ENCODE measurements at regions not wholly inside any gene's neighbourhood (a gene's known extent, or its start where the extent isn't known, plus 50 kb on each side); places are given as distances from the start of the nearest gene placed in this dataset.

DNA sequence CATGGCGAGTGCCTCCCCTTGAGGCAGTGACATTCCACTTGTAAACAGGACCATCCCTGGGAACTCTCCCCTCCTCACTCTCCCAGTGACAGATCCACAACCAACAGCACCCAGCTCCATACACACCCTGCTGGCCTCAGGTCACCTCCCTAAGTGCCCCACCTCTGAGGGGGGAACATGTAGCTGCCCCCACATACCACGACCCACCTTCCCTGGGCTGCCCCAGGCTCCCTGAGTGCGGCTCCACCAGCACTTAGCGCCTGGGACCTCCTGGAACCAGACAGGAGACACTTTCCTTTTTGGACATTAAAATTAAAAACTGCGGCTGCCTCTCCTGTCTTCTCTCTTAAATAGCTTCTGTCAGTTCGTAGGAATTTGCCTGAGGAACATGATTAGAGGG, 1140.1 kb downstream of the BRD1 start:
- H3K4me1 ChIP-seq: no peaks in the 10 kb centered on the region
- in situ Hi-C loops (cut with MboI; ENCODE audit: low sequenced_read_pairs): no loop called here
- no peaks in the 10 kb centered on the region for H3K27me3 ChIP-seq (ENCODE audit: low read depth)
- H3K4me3 ChIP-seq: no peak overlapping the region
- no peak for DNase-seq (ENCODE audit: low spot score in 2 of 2)
- no peaks in the 10 kb centered on the region for H3K36me3 ChIP-seq (replicated peaks)
- no peaks in the 10 kb centered on the region; the same call in 1 of the 2 replicates for H3K9me3 ChIP-seq

DNA sequence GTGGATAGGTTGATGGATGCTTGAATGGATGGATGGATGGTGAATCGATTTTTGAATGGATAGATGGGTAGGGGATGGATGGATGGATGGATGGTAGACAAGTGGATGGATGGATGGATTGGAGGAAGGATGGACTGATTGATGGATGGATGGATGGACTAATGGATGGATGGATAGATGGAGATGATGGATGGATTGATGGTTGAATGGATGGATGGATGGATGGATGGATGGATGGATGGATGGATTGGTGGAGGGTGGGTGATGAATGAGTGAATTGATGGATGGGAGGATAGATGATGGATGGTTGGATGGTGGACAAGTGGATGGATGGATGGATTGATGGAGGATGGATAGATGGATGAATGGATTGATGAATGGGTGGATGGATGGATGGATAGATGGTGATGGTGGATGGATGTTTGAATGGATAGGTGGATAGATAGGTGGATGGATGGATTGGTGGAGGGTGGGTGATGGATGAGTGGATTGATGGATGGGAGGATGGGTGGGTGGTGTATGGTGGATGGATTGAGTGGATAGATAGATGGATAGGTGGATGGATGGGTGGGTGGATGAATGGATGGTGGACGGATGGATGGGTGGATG, 1140.9 kb downstream of the BRD1 start:
- H3K36me3 ChIP-seq (replicated peaks): no peaks in the 10 kb centered on the region
- DNase-seq (ENCODE audit: low spot score in 2 of 2): no peak
- no peaks in the 10 kb centered on the region; the same call in 1 of the 2 replicates for H3K9me3 ChIP-seq
- H3K4me1 ChIP-seq: no peaks in the 10 kb centered on the region
- in situ Hi-C loops (cut with MboI; ENCODE audit: low sequenced_read_pairs): no loop called here
- H3K4me3 ChIP-seq: no peak overlapping the region
- H3K27me3 ChIP-seq (ENCODE audit: low read depth): no peaks in the 10 kb centered on the region

DNA sequence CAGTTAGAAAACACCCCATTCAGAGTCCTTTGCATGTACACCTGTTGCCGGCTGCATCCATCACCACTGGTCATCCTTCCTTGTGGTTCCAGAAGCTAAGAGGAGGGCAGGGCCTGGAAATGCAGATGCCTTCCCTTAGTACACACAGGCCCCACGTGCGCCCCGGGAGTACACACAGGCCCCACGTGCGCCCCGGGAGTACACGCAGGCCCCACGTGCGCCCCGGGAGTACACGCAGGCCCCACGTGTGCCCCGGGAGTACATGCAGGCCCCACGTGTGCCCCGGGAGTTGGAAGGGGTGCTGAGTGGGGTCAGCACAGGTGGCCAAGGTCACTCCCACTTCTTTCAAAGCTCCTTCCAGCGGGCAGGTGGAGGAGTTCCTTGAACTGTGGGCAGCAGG, 1141.9 kb downstream of the BRD1 start:
- Histone ChIP-seq H3K9me3 (no peaks in the 10 kb centered on the region; the same call in 1 of the 2 replicates), H3K4me1 (no peaks in the 10 kb centered on the region), H3K4me3 (no peak overlapping the region), H3K36me3 (replicated peaks) (no peaks in the 10 kb centered on the region), H3K27me3 (ENCODE audit: low read depth) (no peaks in the 10 kb centered on the region)
- no peak for DNase-seq (ENCODE audit: low spot score in 2 of 2)
- in situ Hi-C loops (cut with MboI; ENCODE audit: low sequenced_read_pairs): no loop called here

DNA sequence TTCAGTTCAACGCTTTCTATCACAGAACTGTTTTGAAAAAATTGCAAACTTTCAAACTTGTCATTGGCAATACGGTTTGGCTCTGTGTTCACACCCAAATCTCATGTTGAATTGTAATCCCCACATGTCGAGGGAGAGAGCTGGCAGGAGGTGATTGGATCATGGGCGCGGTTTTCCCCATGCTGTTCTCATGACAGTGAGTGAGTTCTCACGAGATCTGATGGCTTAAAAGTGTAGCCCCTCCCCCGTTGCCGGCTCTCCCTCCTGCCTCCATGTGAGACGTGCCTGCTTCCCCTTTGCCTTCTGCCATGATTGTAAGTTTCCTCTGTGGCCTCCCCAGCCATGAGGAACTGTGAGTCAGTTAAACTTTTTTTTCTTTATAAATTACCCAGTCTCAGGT, 1144.0 kb downstream of the BRD1 start:
- in situ Hi-C loops (cut with MboI; ENCODE audit: low sequenced_read_pairs): no loop called here
- H3K4me1 ChIP-seq: no peaks in the 10 kb centered on the region
- no peak overlapping the region for H3K4me3 ChIP-seq
- no peaks in the 10 kb centered on the region; the same call in 1 of the 2 replicates for H3K9me3 ChIP-seq
- H3K36me3 ChIP-seq (replicated peaks): no peaks in the 10 kb centered on the region
- H3K27me3 ChIP-seq (ENCODE audit: low read depth): no peaks in the 10 kb centered on the region
- no peak for DNase-seq (ENCODE audit: low spot score in 2 of 2)

DNA sequence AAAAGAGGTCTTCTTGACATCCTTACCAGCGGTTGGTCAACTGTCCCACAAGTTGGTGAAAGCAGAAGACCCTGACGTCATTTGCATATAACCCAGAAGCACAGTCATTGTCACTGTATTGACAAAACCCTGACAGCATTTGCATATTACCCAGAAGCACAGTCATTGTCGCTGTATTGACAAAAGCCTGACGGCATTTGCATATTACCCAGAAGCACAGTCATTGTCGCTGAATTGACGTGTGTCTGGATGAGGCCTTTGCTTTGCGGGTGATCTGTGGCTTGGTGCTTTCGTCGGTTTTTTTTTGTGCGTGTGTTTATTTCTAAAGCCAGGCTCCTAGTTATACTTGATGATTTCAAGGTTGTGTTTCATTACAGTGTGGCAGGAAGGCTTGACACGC, 1145.2 kb downstream of the BRD1 start:
- Histone ChIP-seq H3K9me3 (no peaks in the 10 kb centered on the region; the same call in 1 of the 2 replicates), H3K27me3 (ENCODE audit: low read depth) (no peaks in the 10 kb centered on the region), H3K36me3 (replicated peaks) (no peaks in the 10 kb centered on the region), H3K4me1 (no peaks in the 10 kb centered on the region), H3K4me3 (no peak overlapping the region)
- no peak for DNase-seq (ENCODE audit: low spot score in 2 of 2)
- in situ Hi-C loops (cut with MboI; ENCODE audit: low sequenced_read_pairs): no loop called here

DNA sequence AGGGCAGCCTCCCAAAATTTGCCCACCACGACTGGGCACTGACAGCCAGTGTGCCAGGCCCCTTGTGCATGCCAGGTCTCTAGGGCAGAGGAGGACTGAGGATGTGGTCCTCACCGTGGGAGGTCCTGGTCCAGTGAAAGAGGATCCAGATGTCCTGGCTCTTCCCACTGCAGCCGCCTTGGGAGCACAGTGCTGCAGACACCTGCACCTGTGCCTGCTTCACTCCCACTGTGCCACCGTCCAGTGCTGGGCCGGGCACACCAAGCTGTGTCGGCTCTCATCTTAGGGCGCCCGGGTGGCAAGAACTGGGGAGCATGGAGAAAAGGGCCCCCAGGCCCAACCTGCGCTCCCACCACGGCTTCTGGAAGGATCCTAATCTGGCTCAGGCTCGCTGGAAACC, 1147.1 kb downstream of the BRD1 start:
- Histone ChIP-seq H3K27me3 (ENCODE audit: low read depth) (no peaks in the 10 kb centered on the region), H3K4me1 (no peaks in the 10 kb centered on the region), H3K9me3 (no peaks in the 10 kb centered on the region; the same call in 1 of the 2 replicates), H3K4me3 (no peak overlapping the region), H3K36me3 (replicated peaks) (no peaks in the 10 kb centered on the region)
- no peak for DNase-seq (ENCODE audit: low spot score in 2 of 2)
- in situ Hi-C loops (cut with MboI; ENCODE audit: low sequenced_read_pairs): no loop called here

DNA sequence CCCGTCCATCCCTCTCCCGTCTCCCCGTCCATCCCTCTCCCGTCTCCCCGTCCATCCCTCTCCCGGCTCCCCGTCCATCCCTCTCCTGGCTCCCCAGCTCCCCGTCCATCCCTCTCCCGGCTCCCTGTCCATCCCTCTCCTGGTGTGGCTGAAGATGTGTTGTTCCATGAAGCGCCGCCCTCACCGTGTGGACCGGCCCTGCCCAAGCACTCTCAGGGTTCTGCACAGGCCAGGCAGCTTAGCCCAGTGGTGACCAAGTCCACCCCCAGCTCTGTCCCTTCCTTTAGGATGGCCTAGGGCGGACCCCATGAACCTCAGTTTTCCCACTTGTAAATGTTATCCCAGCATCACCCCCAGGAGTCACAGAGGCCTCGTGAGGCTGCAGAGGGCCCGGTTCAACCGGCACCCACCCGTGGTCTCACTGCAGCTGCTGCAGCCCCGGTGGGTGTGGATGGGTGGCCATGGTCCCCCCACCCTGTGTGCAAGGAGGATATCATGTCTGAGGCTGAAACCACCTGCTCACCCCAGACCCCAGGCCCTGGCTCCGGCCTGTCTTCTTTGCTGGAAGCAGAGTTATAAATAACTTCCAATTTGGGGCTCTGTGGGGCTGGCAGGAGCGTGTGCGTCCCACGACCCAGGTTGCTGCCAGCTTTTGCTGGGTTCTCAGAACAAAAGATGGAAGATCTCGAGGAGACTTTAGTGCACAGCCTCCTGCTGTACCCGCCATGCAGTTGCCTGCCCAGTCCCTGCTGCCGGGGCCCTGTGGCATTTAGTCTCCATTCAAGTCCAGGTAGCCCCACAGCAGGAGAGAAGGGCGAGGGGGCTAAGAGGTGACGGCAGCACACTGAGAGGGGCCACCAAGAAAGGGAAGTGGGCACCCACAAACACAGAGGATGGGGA, 1147.8 kb downstream of the BRD1 start:
- no peak for DNase-seq (ENCODE audit: low spot score in 2 of 2)
- in situ Hi-C loops (cut with MboI; ENCODE audit: low sequenced_read_pairs): no loop called here
- H3K9me3 ChIP-seq: no peaks in the 10 kb centered on the region; the same call in 1 of the 2 replicates

DNA sequence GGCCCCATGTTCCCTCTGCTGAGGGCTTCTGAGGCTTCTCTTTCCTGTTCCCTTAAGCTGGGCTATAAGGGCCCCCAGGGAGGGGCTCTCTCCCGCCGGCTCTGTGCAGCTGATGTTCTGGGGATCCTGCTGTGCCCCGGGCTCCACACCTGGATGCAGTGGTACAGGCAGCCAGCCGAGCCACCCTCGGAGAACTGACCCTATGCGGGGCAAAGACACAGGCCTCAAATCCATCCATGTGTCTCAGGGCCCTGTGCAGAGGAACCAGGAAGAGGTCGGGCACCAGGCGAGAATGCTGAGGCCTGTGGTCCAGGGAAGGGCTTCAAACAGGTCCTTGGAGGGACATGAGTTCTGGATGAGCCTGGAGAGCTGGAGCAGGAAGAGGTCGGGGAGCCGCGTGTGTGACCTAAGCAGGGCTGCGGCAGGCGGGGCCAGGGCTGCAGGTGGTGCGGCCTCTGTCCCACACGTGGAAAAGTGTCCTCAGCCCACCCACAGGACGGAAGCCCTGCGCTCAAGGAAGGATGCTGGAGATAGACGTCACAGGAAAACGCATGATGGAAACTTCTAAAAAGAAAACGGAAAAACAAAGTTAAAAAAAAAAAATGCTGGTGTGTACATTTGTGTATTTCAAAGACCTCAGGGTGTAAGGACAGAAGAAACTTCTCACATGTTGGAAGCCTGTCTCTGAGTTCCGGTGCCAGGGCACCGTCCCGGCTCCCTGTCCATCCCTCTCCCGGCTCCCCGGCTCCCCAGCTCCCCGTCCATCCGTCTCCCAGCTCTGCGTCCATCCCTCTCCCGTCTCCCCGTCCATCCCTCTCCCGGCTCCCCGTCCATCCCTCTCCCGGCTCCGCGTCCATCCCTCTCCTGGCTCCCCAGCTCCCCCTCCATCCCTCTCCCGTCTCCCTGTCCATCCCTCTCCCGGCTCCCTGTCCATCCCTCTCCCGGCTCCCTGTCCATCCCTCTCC, 1149.2 kb downstream of the BRD1 start:
- H3K4me1 ChIP-seq: no peaks in the 10 kb centered on the region
- DNase-seq (ENCODE audit: low spot score in 2 of 2): no peak
- H3K27me3 ChIP-seq (ENCODE audit: low read depth): no peaks in the 10 kb centered on the region
- no peak overlapping the region for H3K4me3 ChIP-seq
- H3K36me3 ChIP-seq (replicated peaks): no peaks in the 10 kb centered on the region
- in situ Hi-C loops (cut with MboI; ENCODE audit: low sequenced_read_pairs): no loop called here
- H3K9me3 ChIP-seq: no peaks in the 10 kb centered on the region

More for the DNA sequence above, 1147.8 kb downstream of the BRD1 start:
- Histone ChIP-seq H3K36me3 (replicated peaks) (no peaks in the 10 kb centered on the region), H3K4me3 (no peak overlapping the region), H3K4me1 (no peaks in the 10 kb centered on the region), H3K27me3 (ENCODE audit: low read depth) (no peaks in the 10 kb centered on the region)

DNA sequence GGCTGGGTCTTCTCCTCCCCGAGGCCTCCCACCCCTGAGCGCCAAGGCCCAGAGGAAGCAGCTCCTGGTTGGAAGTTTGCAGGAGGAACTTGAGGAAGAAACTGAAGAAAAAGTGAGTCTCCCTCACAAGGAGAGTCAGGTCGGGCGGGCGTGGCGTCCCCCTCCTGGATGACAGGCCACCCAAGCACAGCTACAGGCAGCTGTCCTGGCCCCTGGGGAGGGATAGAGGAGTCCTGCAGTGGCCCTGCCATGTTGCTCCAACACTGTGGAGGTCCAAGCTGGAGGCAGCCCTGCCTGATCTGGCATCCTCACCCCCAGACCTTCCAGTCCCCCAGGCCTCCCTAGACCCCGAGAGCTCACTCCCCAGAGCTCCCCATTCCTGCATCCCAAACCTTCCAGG, 1150.1 kb downstream of the BRD1 start:
- Histone ChIP-seq H3K27me3 (ENCODE audit: low read depth) (no peaks in the 10 kb centered on the region), H3K4me3 (no peak overlapping the region), H3K4me1 (no peaks in the 10 kb centered on the region), H3K36me3 (replicated peaks) (no peaks in the 10 kb centered on the region), H3K9me3 (no peaks in the 10 kb centered on the region)
- DNase-seq (ENCODE audit: low spot score in 2 of 2): no peak
- in situ Hi-C loops (cut with MboI; ENCODE audit: low sequenced_read_pairs): no loop called here

DNA sequence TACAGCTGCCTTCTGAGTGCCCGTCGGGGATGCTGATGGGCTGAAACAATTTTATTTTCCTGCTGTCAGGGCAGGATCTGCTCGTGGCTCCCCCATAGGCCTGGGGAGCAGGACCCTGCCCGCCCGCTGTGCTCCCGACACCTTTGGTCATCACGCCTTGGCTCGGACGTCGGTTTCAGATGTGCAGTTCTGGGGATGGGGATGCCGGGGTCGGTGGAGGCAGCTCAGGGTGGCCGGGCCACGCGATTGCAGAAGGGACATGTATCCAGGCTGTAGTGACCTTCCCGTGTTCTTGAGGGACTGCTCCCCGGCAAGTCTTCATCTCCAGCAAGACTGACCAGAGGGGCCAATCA, 1150.5 kb downstream of the BRD1 start:
- H3K4me1 ChIP-seq: no peaks in the 10 kb centered on the region
- H3K4me3 ChIP-seq: no peak overlapping the region
- no peak for DNase-seq (ENCODE audit: low spot score in 2 of 2)
- in situ Hi-C loops (cut with MboI; ENCODE audit: low sequenced_read_pairs): no loop called here
- no peaks in the 10 kb centered on the region for H3K27me3 ChIP-seq (ENCODE audit: low read depth)
- no peaks in the 10 kb centered on the region for H3K36me3 ChIP-seq (replicated peaks)
- no peaks in the 10 kb centered on the region for H3K9me3 ChIP-seq

DNA sequence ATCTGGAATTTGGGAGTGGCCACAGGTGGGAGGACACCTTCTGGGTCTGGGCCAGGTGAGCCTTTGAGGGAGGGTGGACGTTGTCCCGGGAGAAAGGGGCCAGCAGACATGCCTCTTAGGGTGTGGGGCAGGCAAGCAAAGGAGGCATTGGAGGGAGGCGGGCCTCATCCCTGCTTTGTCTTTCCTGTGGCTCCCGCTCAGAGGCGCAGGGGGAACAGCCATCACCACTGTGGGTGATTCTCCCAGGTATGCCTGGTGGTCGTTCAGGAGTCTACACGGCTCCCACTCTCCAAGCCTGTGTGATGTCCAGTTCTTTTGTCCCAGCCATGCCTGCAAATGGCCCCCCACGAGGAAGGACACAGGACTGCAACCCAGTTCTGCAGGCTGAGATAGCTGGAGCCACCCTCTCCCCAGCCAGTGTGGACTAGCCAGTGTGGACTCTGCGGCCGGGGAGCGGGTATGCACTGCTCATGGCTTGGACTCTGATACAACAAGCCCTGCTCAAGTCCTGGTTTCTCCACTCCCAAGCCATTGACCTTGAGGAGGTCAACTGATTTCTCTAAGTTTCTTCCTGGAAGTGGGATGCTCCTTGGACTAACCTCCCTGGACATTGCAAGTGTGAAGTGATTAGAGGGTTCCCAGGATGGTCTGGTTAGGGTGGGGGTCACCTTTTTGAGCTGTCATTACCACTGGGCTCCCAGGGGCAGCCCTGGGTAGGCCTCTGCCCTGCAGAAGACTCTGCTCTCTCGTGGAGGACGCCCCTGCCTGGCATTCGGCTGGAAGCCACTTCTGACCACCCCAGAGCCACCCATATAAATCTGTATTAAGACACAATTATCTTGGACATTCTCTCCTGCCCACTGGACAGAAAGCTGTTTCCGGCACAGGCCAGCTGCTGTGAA, 1151.2 kb downstream of the BRD1 start:
- Histone ChIP-seq H3K27me3 (ENCODE audit: low read depth) (no peaks in the 10 kb centered on the region), H3K9me3 (no peaks in the 10 kb centered on the region), H3K4me3 (no peak overlapping the region), H3K4me1 (no peaks in the 10 kb centered on the region), H3K36me3 (replicated peaks) (no peaks in the 10 kb centered on the region)
- in situ Hi-C loops (cut with MboI; ENCODE audit: low sequenced_read_pairs): no loop called here
- DNase-seq (ENCODE audit: low spot score in 2 of 2): no peak

DNA sequence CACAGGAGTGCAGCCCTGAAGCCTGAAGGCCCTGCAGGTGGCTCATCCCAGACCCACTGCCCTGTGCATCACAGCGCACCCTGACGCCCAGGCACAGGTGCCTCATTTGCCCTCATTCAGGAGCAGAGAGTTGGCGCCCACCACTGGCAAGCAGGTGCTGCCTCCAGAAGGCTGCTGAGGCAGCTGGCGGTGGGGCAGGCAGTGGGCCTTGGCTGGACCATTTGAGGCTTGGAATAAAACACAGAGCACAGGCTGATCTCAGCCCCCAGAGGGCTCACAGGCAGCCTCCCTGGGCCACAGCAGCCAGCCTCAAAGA, 1151.9 kb downstream of the BRD1 start:
- Histone ChIP-seq H3K36me3 (replicated peaks) (no peaks in the 10 kb centered on the region), H3K27me3 (ENCODE audit: low read depth) (no peaks in the 10 kb centered on the region), H3K4me1 (no peaks in the 10 kb centered on the region), H3K4me3 (no peak overlapping the region), H3K9me3 (no peaks in the 10 kb centered on the region)
- DNase-seq (ENCODE audit: low spot score in 2 of 2): no peak
- in situ Hi-C loops (cut with MboI; ENCODE audit: low sequenced_read_pairs): no loop called here
